HG03565 (cell line): ENCODE measurements at regions not wholly inside any gene's neighbourhood (a gene's known extent, or its start where the extent isn't known, plus 50 kb on each side); places are given as distances from the start of the nearest gene placed in this dataset.

Experiments
- ATAC-seq: cut with Tn5 transposase; IDR thresholded peaks from one replicate; pipeline ENCODE4 v1.9.1; 2021; ENCODE audit warnings: mild to moderate bottlenecking, moderate library complexity; ENCODE audit not compliant: unreplicated experiment

- no peak for ATAC-seq
Observed at GRCh38 chr2:171225989-171226388, 65.3 kb upstream of the TLK1 start.

DNA sequence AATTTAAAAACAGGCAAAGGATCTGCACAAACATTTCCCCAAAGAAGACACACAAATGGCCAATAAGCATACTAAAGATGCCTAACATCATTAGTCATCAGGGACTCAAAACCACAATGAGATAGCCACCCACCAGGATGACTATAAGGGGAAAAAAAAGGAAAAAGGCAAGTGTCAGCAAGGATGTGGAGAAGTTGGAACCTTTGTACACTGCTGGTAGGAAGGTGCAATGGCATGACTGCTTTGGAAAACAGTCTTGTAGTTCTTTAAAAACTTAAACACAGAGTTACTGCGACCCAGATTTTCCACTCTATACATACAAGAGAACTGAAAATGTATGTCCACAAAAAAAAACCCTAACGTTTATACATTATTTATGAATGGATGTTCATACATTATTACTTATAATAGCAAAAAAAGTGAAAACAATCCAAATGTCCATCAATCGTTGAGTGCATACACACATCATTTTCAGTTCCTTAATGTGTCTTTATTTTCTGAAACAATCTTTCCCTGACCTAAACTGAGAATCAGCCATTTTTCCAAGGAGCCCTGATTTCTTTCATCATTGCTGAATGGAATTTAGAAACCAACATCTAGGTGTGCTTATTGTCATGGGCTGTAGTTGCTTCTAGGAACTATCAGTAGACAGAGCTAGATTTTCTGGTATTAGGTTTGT lies 64.7 kb upstream of the TLK1 start:
- ATAC-seq, result no peak

GRCh38 chr2:171217330-171217729 lies 56.6 kb upstream of the TLK1 start:
- ATAC-seq, result no peak

- ATAC-seq, result no peak
Observed at GRCh38 chr2:171216631-171217030, 55.9 kb upstream of the TLK1 start.

DNA sequence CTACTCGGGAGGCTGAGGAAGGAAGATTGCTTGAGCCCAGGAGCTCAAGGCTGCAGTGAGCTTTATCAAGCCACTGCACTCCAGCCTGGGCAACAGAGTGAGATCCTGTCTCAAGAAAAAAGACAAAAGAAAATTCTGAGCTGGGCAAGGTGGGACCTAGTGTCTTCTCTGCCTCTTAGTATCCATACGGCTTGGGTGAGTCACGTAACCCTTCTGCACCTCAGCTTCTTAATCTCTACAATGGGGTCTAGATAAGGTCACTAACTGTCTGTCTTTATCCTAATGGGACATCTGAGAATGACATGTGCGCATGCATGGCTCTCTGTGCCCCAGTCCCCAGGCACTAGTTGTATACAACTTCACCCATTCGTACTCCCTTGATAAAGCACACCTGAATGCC lies 53.4 kb upstream of the TLK1 start:
- no peak for ATAC-seq

- ATAC-seq, result no peak
Observed at GRCh38 chr2:171210864-171211431, 50.3 kb upstream of the TLK1 start.
